Upper lobe of right lung (tissue), 1 donor: ENCODE measurements at regions not wholly inside any gene's neighbourhood (a gene's known extent, or its start where the extent isn't known, plus 50 kb on each side); places are given as distances from the start of the nearest gene placed in this dataset.
A peak's percentile ranks its signal among the peaks of the same experiment; 100 is the strongest.

ENCODE experiments used
- ATAC-seq: fragments of 200-7000 bp; cut with Tn5 transposase; one replicate; pipeline ENCODE4 v1.9.1; 2020; ENCODE audit warnings: mild to moderate bottlenecking, moderate library complexity
- DNase-seq: peaks from one replicate; pipeline ENCODE4 v3.0.0-alpha.2; 2020
- H3K27ac ChIP-seq: fragments of 200-600 bp; one replicate; pipeline ENCODE4 v1.8.0; 2022
- H3K27me3 ChIP-seq: fragments of 200-600 bp; one replicate; pipeline ENCODE4 v1.8.0; 2022; ENCODE audit warnings: mild to moderate bottlenecking
- H3K36me3 ChIP-seq: fragments of 200-600 bp; one replicate; pipeline ENCODE4 v1.8.0; 2022
- H3K4me1 ChIP-seq: fragments of 200-600 bp; one replicate; pipeline ENCODE4 v1.8.0; 2022
- H3K4me3 ChIP-seq: fragments of 200-600 bp; one replicate; pipeline ENCODE4 v1.8.0; 2022; ENCODE audit warnings: mild to moderate bottlenecking
- H3K9me3 ChIP-seq: fragments of 200-600 bp; one replicate; pipeline ENCODE4 v1.8.0; 2022
- CTCF ChIP-seq: fragments of 200-600 bp; IDR thresholded peaks from one replicate; pipeline ENCODE4 v1.8.0; 2022; ENCODE audit warnings: antibody characterized with exemption
- intact Hi-C: fragments of 100-400 bp; cut with DNase I; formaldehyde crosslinking; loops from one replicate; pipeline ENCODE4 v1.11.0; 2022
- donor health status: DM: no; HTN: yes; CAD: no; lungs with severe emphysema.

DNA sequence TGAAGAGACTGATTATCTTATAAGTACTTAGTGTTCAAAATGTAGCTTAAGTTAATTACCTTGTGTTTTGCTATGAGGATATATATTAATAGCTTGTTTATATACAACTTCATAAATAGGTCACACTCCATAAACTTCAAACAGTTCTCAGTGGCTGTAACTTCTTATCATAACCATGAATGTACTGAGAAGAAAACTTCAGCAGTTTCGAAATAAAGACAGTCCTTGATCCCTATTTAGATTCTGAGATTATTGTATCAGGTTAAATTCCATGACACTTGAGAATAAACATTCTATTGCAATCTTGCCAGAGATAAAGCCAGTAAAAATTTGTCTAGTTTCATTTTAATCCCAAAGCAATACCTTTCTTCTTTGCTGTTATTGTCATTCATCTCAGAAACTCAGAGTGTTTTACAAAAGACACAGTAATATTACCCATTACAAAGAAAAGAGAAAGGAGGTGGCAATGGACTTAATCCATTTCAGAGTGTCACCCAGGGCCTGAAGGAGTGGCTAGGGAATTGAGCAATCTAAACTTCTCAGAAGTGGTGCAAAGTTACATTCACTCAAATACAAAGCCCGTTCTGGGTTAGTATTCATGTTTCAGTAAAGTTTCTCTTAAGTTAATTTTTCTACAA, 403.6 kb downstream of the SEMA3D start:
- Histone ChIP-seq H3K4me1 (no peaks in the 10 kb centered on the region), H3K27ac (no peak overlapping the region), H3K9me3 (no peaks in the 10 kb centered on the region), H3K4me3 (peak overlapping the region; percentile 6), H3K36me3 (no peaks in the 10 kb centered on the region), H3K27me3 (no peaks in the 10 kb centered on the region)
- ATAC-seq: peak; percentile 74
- DNase-seq: no peak
- TF ChIP-seq CTCF: no peak
- intact Hi-C loops: no loop called here

DNA sequence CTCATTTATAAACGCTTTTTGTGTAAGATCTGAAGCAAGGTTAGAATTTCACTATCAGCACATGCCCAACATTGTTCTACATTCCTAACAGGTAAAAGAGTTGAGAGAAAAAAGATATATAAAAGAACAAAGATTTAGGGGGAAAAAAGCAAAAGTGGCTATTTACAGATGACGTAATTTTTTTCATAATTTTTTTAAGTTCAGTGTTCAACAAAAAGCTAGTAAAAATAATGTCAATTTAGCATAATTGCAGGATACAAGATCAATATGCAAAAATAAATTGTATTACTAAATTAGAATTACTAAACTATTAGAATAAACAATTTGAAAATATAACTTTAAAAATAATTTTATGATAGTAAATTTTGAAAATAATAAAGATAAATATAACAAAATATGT, 405.0 kb downstream of the SEMA3D start:
- no peak overlapping the region for H3K4me3 ChIP-seq
- H3K4me1 ChIP-seq: no peaks in the 10 kb centered on the region
- TF ChIP-seq CTCF: no peak
- H3K27me3 ChIP-seq: no peaks in the 10 kb centered on the region
- intact Hi-C loops: no loop called here
- H3K36me3 ChIP-seq: no peaks in the 10 kb centered on the region
- H3K9me3 ChIP-seq: no peaks in the 10 kb centered on the region
- DNase-seq (no peak), ATAC-seq (no peak)
- no peak overlapping the region for H3K27ac ChIP-seq

DNA sequence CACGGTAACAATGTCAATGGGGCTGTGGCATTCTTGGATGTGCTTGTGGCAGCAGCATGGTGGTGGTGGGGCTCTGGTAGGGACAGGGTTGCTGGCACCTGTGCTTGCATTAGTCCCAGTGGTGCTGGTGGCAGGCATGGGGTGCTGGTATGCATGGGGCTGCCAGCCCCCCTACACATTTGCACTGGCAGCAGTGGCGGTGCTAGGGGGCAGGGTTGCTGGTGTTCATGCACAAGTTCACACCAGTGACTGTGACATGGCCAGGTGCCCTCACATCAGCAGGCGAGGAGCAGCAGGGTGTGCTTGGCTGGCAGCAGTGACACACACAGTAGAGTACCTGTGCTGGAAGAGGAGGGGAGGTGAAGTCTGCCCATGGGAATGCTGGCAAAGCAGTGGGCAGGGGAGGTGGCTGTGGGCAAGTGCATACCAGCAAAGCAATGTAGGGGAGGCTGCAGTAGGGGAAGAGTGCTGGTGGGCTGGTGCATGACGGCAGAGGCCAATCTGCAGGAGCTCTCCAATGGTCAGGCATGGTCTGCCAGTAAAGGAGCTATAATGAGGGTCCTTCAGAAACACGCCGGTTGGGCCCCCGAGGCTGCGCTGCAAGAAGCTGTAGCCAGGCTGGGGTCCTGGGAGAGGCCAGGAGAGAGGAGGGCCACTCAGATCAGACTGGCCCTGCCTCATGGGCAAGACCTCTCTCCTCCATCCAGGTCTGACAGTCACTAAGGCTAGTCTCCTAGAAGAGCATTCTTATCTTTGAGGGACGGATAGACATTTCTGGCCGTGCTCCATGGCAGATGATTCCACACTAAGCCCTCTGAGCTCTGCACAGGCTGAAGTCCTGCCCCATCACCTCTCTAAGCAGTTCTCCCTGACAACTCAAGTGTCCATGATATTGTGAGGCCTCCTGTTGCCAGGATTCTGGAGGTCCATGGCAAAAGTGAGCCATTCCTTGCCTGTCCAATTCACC, 406.4 kb downstream of the SEMA3D start:
- H3K9me3 ChIP-seq: no peaks in the 10 kb centered on the region
- intact Hi-C loops: no loop called here
- H3K36me3 ChIP-seq: no peaks in the 10 kb centered on the region
- DNase-seq (peak; percentile 52), ATAC-seq (peak; percentile 41)
- no peak overlapping the region for H3K4me3 ChIP-seq
- H3K27me3 ChIP-seq: no peaks in the 10 kb centered on the region
- TF ChIP-seq CTCF: no peak
- no peaks in the 10 kb centered on the region for H3K4me1 ChIP-seq
- H3K27ac ChIP-seq: no peak overlapping the region

DNA sequence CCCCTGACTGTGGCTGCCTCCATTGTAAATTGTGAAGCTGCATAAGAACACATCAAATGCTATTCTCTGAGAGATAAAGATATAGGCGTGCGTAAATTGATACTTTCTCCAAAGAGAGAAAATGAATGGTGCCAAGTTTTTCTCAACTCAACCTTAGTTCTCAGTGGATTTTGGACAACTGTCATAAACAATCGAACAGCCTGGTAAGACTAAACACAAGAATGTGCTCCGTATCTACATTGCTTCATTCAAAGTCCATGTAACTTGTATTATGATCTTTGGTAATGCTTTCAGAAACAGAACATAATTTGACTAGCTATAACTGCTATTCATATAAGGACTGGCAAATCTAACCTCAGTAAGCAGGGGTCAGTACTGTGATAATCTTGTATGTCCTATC, 429.1 kb downstream of the SEMA3D start:
- Histone ChIP-seq H3K4me3 (no peak overlapping the region), H3K36me3 (no peaks in the 10 kb centered on the region), H3K4me1 (no peaks in the 10 kb centered on the region), H3K9me3 (no peaks in the 10 kb centered on the region), H3K27me3 (no peaks in the 10 kb centered on the region), H3K27ac (no peak overlapping the region)
- TF ChIP-seq CTCF: no peak
- DNase-seq: no peak
- no peak for ATAC-seq
- intact Hi-C loops: no loop called here

DNA sequence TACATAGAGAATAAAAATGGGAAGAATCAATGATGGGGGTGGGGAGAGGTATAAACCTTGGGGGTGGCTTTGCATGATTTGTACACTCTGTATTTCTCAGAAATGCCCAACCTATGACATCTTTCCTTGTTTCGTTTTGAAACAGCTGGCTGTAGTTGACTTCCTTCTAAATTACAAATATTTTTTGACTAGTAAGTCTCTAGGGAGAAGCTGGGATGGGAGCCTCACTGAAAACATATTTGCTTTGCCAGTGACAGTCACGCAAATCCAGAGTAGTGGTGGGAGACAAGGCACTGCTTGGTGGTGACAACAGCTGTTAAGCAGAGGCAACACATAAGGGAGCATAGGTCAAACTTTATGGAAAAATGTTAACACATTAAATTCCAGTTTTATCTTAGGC, 440.5 kb downstream of the SEMA3D start:
- no peaks in the 10 kb centered on the region for H3K27me3 ChIP-seq
- no peaks in the 10 kb centered on the region for H3K9me3 ChIP-seq
- no peak overlapping the region for H3K27ac ChIP-seq
- H3K4me3 ChIP-seq: no peak overlapping the region
- no peaks in the 10 kb centered on the region for H3K4me1 ChIP-seq
- ATAC-seq (peak; percentile 19), DNase-seq (no peak)
- H3K36me3 ChIP-seq: no peaks in the 10 kb centered on the region
- no peak for TF ChIP-seq CTCF
- intact Hi-C loops: no loop called here
